GM12892 (cell line): ENCODE measurements at regions not wholly inside any gene's neighbourhood (a gene's known extent, or its start where the extent isn't known, plus 50 kb on each side); places are given as distances from the start of the nearest gene placed in this dataset.

Source experiments
- POLR2A ChIP-seq: IDR thresholded peaks from 2 replicates; pipeline ENCODE4 v1.6.1; 2011; ENCODE audit warnings: low read depth, low read length, control low read depth
- POLR2AphosphoS5 ChIP-seq: IDR thresholded peaks from 2 replicates; pipeline ENCODE4 v1.6.1; 2011; ENCODE audit warnings: low read depth, low read length, control low read depth
- TAF1 ChIP-seq: IDR thresholded peaks from 2 replicates; pipeline ENCODE4 v1.6.1; 2011; ENCODE audit warnings: low read depth, mild to moderate bottlenecking, control low read depth, low read length, borderline replicate concordance

GRCh38 chr2:128776461-128777195, 458.0 kb upstream of the HS6ST1 start:
- no peak for TF ChIP-seq POLR2AphosphoS5
- TF ChIP-seq POLR2A = no peak
- TF ChIP-seq TAF1 = no peak
